CD1c-positive myeloid dendritic cell (primary cell): ENCODE measurements at regions not wholly inside any gene's neighbourhood (a gene's known extent, or its start where the extent isn't known, plus 50 kb on each side); places are given as distances from the start of the nearest gene placed in this dataset.
"Not testable (repeated sequence)": the region's sequence is repeated elsewhere in the genome, so short reads cannot be mapped to it uniquely, and the experiment has no call there.

ENCODE experiments used
- DNase-seq: peaks from one replicate; pipeline ENCODE4 v3.0.0-alpha.2; 2016; ENCODE audit errors: extremely low spot score

- DNase-seq: no peak
Observed at GRCh38 chr2:107719836-107720235, 106.9 kb upstream of the RGPD4 start.

GRCh38 chr2:107721178-107721577, 105.5 kb upstream of the RGPD4 start:
- DNase-seq: no peak

GRCh38 chr2:107721586-107721985, 105.1 kb upstream of the RGPD4 start:
- no peak for DNase-seq

GRCh38 chr2:107725824-107726223, 100.9 kb upstream of the RGPD4 start:
- DNase-seq: not testable (repeated sequence)

- DNase-seq: no peak
Observed at GRCh38 chr2:107727318-107727717, 99.4 kb upstream of the RGPD4 start.

- DNase-seq: no peak
Observed at GRCh38 chr2:107728586-107728985, 98.1 kb upstream of the RGPD4 start.

- DNase-seq: no peak
Observed at GRCh38 chr2:107729440-107729839, 97.3 kb upstream of the RGPD4 start.

- no peak for DNase-seq
Observed at GRCh38 chr2:107730898-107731297, 95.8 kb upstream of the RGPD4 start.

- no peak for DNase-seq
Observed at GRCh38 chr2:107731435-107731834, 95.3 kb upstream of the RGPD4 start.

GRCh38 chr2:107735201-107735600, 91.5 kb upstream of the RGPD4 start:
- no peak for DNase-seq

- DNase-seq: no peak
Observed at GRCh38 chr2:107737756-107738155, 88.9 kb upstream of the RGPD4 start.

GRCh38 chr2:107738266-107738665, 88.4 kb upstream of the RGPD4 start:
- DNase-seq: no peak

GRCh38 chr2:107740300-107740699, 86.4 kb upstream of the RGPD4 start:
- DNase-seq: no peak

- no peak for DNase-seq
Observed at GRCh38 chr2:107742460-107743027, 84.1 kb upstream of the RGPD4 start.

GRCh38 chr2:107743274-107743673, 83.4 kb upstream of the RGPD4 start:
- no peak for DNase-seq

GRCh38 chr2:107745100-107745499, 81.6 kb upstream of the RGPD4 start:
- DNase-seq: no peak

- DNase-seq: not testable (repeated sequence)
Observed at GRCh38 chr2:107746552-107747198, 80.0 kb upstream of the RGPD4 start.

GRCh38 chr2:107747199-107747963, 79.3 kb upstream of the RGPD4 start:
- DNase-seq: not testable (repeated sequence)

GRCh38 chr2:107747964-107748583, 78.6 kb upstream of the RGPD4 start:
- no peak for DNase-seq

GRCh38 chr2:107751936-107752335, 74.8 kb upstream of the RGPD4 start:
- no peak for DNase-seq

GRCh38 chr2:107753806-107754205, 72.9 kb upstream of the RGPD4 start:
- DNase-seq: not testable (repeated sequence)

- DNase-seq: no peak
Observed at GRCh38 chr2:107757223-107757622, 69.5 kb upstream of the RGPD4 start.
